SK-N-SH (cell line): ENCODE measurements at regions not wholly inside any gene's neighbourhood (a gene's known extent, or its start where the extent isn't known, plus 50 kb on each side); places are given as distances from the start of the nearest gene placed in this dataset.

Source experiments
- CHD2 ChIP-seq: fragments of 150-350 bp; IDR thresholded peaks from 2 replicates; pipeline ENCODE4 v1.6.1; 2018; ENCODE audit warnings: low read length; ENCODE audit not compliant: partially characterized antibody
- CTCF ChIP-seq: fragments of 200-600 bp; sonication (generic); IDR thresholded peaks from 2 replicates; pipeline ENCODE4 v1.6.1; 2017; ENCODE audit warnings: antibody characterized with exemption, mild to moderate bottlenecking, moderate library complexity
- ELF1 ChIP-seq: IDR thresholded peaks from 2 replicates; pipeline ENCODE4 v1.4.0; 2012
- IRF3 ChIP-seq: fragments of 150-350 bp; IDR thresholded peaks from 2 replicates; pipeline ENCODE4 v1.6.1; 2016; ENCODE audit warnings: mild to moderate bottlenecking, low read depth, low read length
- MAX ChIP-seq: IDR thresholded peaks from 2 replicates; pipeline ENCODE4 v1.4.0; 2012; ENCODE audit warnings: low read depth
- MXI1 ChIP-seq: IDR thresholded peaks from 2 replicates; pipeline ENCODE4 v1.6.1; 2012; ENCODE audit warnings: mild to moderate bottlenecking, low read depth, low read length, improper control_type of control experiment
- NRF1 ChIP-seq: IDR thresholded peaks from 2 replicates; pipeline ENCODE4 v1.6.1; 2012; ENCODE audit warnings: low read depth, mild to moderate bottlenecking, low read length
- POLR2AphosphoS5 ChIP-seq: IDR thresholded peaks from 2 replicates; pipeline ENCODE4 v1.6.1; 2012; ENCODE audit warnings: low read depth, low read length
- REST ChIP-seq: IDR thresholded peaks from 2 replicates; pipeline ENCODE4 v1.6.1; 2012; ENCODE audit warnings: mild to moderate bottlenecking, low read depth, low read length, moderate library complexity
- RFX5 ChIP-seq: IDR thresholded peaks from 2 replicates; pipeline ENCODE4 v1.6.1; 2012; ENCODE audit warnings: mild to moderate bottlenecking, improper control_type of control experiment, low read length
- RXRA ChIP-seq: IDR thresholded peaks from 2 replicates; pipeline ENCODE4 v1.4.0; 2012; ENCODE audit warnings: low read depth, mild to moderate bottlenecking, borderline replicate concordance
- SIN3A ChIP-seq: IDR thresholded peaks from 2 replicates; pipeline ENCODE4 v1.6.1; 2012; ENCODE audit warnings: low read depth, mild to moderate bottlenecking, low read length, moderate library complexity, borderline replicate concordance
- USF2 ChIP-seq: fragments of 150-350 bp; IDR thresholded peaks from 2 replicates; pipeline ENCODE4 v1.6.1; 2017; ENCODE audit warnings: antibody characterized with exemption, low read length, low read depth, borderline replicate concordance

GRCh38 chr13:109371066-109371465, 415.3 kb downstream of the IRS2 start:
- TF ChIP-seq USF2: no peak
- TF ChIP-seq CTCF: no peak
- TF ChIP-seq MAX: no peak
- TF ChIP-seq IRF3: no peak
- no peak for TF ChIP-seq ELF1
- TF ChIP-seq SIN3A: no peak
- TF ChIP-seq RXRA: no peak
- TF ChIP-seq RFX5: no peak
- no peak for TF ChIP-seq NRF1
- no peak for TF ChIP-seq REST
- no peak for TF ChIP-seq CHD2
- no peak for TF ChIP-seq POLR2AphosphoS5
- TF ChIP-seq MXI1: no peak
